Activated naive CD4-positive, alpha-beta T cell treated with anti-CD3 and anti-CD28 coated beads for 36 hours (primary cell): ENCODE measurements at regions not wholly inside any gene's neighbourhood (a gene's known extent, or its start where the extent isn't known, plus 50 kb on each side); places are given as distances from the start of the nearest gene placed in this dataset.

ENCODE experiments used
- CTCF ChIA-PET: fragments of 350-600 bp; sonication (Branson Sonifier 250); formaldehyde crosslinking; loops from one replicate; lab custom pipeline; 2021; ENCODE audit warnings: antibody characterized with exemption; lab: Charles Lee
- DNase-seq: peaks from one replicate; pipeline ENCODE4 v3.0.0-alpha.2; 2020
- H3K27ac Mint-ChIP-seq: one replicate; pipeline ENCODE4 v1.8.0; 2021; ENCODE audit warnings: mild to moderate bottlenecking, mixed read lengths
- H3K27me3 Mint-ChIP-seq: one replicate; pipeline ENCODE4 v1.8.0; 2021; ENCODE audit warnings: low read depth, mixed read lengths
- H3K36me3 Mint-ChIP-seq: one replicate; pipeline ENCODE4 v1.8.0; 2021; ENCODE audit warnings: low read depth, mixed read lengths
- H3K4me1 Mint-ChIP-seq: one replicate; pipeline ENCODE4 v1.8.0; 2021; ENCODE audit warnings: low read depth, mixed read lengths
- H3K4me3 Mint-ChIP-seq: one replicate; pipeline ENCODE4 v1.8.0; 2021; ENCODE audit warnings: mild to moderate bottlenecking, moderate library complexity, mixed read lengths
- H3K9me3 Mint-ChIP-seq: one replicate; pipeline ENCODE4 v1.8.0; 2021; ENCODE audit warnings: mixed read lengths
- intact Hi-C: fragments of 100-400 bp; cut with micrococcal nuclease; formaldehyde crosslinking; loops from one replicate; pipeline ENCODE4 v1.15.1; 2023

DNA sequence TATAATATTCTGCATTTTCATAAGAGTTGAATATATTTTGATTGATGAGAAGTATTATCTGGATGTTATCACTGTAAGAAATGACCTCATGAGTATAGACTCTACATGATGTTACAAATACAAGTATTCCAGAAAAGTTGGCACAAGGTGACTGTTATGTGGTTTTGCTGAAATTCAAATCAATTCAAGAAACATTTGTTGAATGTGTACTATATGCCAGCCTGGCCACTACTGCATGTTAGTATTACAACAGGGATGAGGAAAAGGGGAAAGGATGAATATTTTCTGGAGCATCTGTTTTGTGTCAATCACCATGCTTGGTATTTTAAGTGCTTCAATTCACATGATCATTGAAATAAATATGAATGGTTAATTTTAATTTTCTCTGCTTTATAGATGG is 250.9 kb upstream of the PBX1 start:
- H3K27ac Mint-ChIP-seq = no peak overlapping the region
- H3K4me3 Mint-ChIP-seq = no peak overlapping the region
- intact Hi-C loops = no loop called here
- CTCF ChIA-PET = no interaction called here
- H3K36me3 Mint-ChIP-seq = no peaks in the 10 kb centered on the region
- no peaks in the 10 kb centered on the region for H3K4me1 Mint-ChIP-seq
- no peaks in the 10 kb centered on the region for H3K27me3 Mint-ChIP-seq
- no peak for DNase-seq
- peaks cover 9% of the 10 kb centered on the region for H3K9me3 Mint-ChIP-seq

- Mint-ChIP-seq H3K9me3 (peaks cover 2% of the 10 kb centered on the region), H3K27ac (no peak overlapping the region), H3K36me3 (no peaks in the 10 kb centered on the region), H3K4me1 (no peaks in the 10 kb centered on the region), H3K4me3 (no peak overlapping the region), H3K27me3 (no peaks in the 10 kb centered on the region)
- intact Hi-C loops = no loop called here
- DNase-seq = no peak
- CTCF ChIA-PET = interaction anchor here (0.6 kb wide), 1 partner anchor 1462 kb away, joined by 4 read pairs; no protein-coding TSS in a partner anchor
Observed at GRCh38 chr1:164310166-164310565, 248.8 kb upstream of the PBX1 start.

DNA sequence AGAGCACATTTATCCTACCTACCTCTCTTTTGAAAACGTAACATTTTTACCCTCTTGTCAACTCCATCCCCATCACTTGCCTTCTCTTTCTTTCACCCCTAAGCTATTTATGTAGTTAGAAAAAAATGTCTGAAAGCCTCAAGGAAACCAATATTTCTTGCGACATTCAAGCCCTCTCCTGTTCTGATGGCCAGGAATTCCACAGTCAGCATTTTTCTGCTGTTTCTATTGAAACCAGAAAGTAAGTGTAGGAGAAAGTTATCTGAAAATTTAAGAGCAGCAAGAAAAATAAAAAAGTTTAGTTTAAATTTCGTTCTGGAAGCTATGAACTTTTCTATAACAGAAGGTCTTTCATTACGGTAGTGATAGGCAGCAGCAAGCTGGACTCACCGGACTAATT is 247.6 kb upstream of the PBX1 start:
- H3K9me3 Mint-ChIP-seq = peaks cover 2% of the 10 kb centered on the region

DNA sequence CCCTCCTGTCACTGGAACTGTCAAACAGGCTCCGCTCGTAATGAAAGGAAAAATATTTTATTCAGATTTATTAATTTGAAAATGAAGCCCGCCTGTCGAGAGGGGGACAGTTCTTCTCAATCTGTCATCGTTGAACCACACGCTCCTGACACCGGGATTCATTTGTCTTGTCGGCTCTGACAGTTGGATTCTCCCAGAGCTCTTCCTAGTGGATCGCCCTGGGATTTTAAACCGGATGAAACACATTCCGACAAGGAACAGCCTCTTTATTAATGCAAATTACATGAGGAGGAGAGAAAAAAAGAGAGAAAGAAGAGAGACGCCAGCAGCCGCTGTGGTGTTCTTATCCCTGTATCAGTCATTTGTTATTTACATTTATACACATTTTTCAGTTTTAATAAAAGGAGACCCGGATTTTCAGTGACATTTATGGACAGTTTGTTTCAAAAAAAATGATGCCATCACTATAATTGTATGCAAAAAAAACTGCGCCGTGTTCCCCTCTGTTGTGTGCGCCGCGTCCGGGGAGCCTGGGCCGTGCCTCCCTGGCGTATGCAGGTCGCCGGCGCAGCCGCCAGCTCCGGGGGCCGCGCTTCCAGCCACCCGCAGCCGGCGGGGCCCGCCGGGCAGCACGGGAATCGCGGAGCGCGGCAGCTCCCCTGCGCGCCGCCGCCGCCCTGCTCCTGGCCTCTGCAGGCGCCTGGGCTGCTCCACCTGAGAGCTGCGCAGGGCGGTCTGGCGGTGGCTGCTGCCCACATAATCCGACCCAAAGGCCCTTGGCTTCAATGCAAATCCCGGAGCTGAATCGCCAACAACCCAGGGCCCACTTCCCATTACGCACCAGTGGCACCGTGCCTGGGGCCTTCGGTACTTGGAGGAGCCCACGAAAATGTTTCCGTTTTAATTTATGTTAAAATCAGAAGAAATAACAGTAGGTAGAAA is 237.9 kb upstream of the PBX1 start:
- H3K4me3 Mint-ChIP-seq = no peak overlapping the region
- no peaks in the 10 kb centered on the region for H3K36me3 Mint-ChIP-seq
- intact Hi-C loops = no loop called here
- CTCF ChIA-PET = no interaction called here
- no peak for DNase-seq
- peaks cover 3% of the 10 kb centered on the region for H3K9me3 Mint-ChIP-seq
- no peak overlapping the region for H3K27ac Mint-ChIP-seq
- no peaks in the 10 kb centered on the region for H3K4me1 Mint-ChIP-seq
- H3K27me3 Mint-ChIP-seq = peaks cover 12% of the 10 kb centered on the region

More for the DNA sequence above, 247.6 kb upstream of the PBX1 start:
- Mint-ChIP-seq H3K27ac (no peak overlapping the region), H3K27me3 (no peaks in the 10 kb centered on the region), H3K36me3 (no peaks in the 10 kb centered on the region), H3K4me1 (no peaks in the 10 kb centered on the region), H3K4me3 (no peak overlapping the region)
- intact Hi-C loops = no loop called here
- no peak for DNase-seq
- CTCF ChIA-PET = no interaction called here

DNA sequence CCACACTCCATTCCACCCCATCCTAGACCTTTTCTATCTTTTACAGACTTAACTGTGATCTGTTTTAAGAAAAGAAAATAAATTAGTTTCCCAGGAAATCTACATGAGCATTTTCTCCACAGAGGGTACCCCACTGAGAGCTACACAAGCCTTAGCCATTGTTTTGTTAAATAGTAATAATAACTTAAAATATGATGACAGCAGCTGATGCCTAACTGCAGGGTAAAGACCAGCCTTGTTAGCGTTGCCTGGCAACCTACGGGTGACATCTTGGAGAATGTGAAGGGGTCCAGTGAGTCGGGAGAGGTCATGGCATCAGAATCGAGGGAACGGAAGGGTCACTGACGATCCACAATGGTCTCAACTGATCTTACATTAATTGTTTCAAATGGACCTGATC is 233.2 kb upstream of the PBX1 start:
- H3K4me3 Mint-ChIP-seq = no peak overlapping the region
- intact Hi-C loops = no loop called here
- DNase-seq = no peak
- H3K36me3 Mint-ChIP-seq = no peaks in the 10 kb centered on the region
- peaks cover 8% of the 10 kb centered on the region for H3K9me3 Mint-ChIP-seq
- no peaks in the 10 kb centered on the region for H3K4me1 Mint-ChIP-seq
- CTCF ChIA-PET = no interaction called here
- H3K27ac Mint-ChIP-seq = no peak overlapping the region
- H3K27me3 Mint-ChIP-seq = peaks cover 2% of the 10 kb centered on the region

- intact Hi-C loops = no loop called here
- no peak for DNase-seq
- H3K9me3 Mint-ChIP-seq = peaks cover 5% of the 10 kb centered on the region
- H3K4me3 Mint-ChIP-seq = no peak overlapping the region
- no peaks in the 10 kb centered on the region for H3K36me3 Mint-ChIP-seq
- no peaks in the 10 kb centered on the region for H3K4me1 Mint-ChIP-seq
- CTCF ChIA-PET = no interaction called here
- H3K27ac Mint-ChIP-seq = no peak overlapping the region
- no peaks in the 10 kb centered on the region for H3K27me3 Mint-ChIP-seq
Observed at GRCh38 chr1:164333387-164333786, 225.6 kb upstream of the PBX1 start.

DNA sequence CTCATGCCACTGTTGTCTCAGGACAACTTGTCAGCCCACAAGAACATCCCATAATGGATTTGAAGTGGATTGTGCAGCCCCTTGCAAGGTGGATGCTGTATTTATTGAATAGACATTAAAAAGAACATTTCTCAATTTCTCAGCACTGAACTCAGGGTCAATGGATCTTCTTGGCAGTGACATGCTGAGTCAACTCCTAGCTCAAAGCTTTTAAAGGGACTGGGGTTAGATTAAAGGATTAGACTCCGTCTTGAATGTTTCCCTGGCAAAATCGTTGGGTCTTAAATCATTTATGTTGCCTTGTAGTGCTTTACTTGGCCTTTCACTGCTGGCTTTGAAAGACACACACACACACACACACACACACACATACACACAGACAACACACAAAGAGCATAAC is 221.6 kb upstream of the PBX1 start:
- CTCF ChIA-PET = no interaction called here
- H3K27ac Mint-ChIP-seq = no peak overlapping the region
- no peak overlapping the region for H3K4me3 Mint-ChIP-seq
- no peaks in the 10 kb centered on the region for H3K27me3 Mint-ChIP-seq
- peaks cover 17% of the 10 kb centered on the region for H3K9me3 Mint-ChIP-seq
- no peak for DNase-seq
- H3K4me1 Mint-ChIP-seq = no peaks in the 10 kb centered on the region
- no peaks in the 10 kb centered on the region for H3K36me3 Mint-ChIP-seq
- intact Hi-C loops = no loop called here

- peaks cover 17% of the 10 kb centered on the region for H3K9me3 Mint-ChIP-seq
- H3K27me3 Mint-ChIP-seq = no peaks in the 10 kb centered on the region
- no peaks in the 10 kb centered on the region for H3K36me3 Mint-ChIP-seq
- H3K27ac Mint-ChIP-seq = no peak overlapping the region
- CTCF ChIA-PET = no interaction called here
- H3K4me3 Mint-ChIP-seq = no peak overlapping the region
- intact Hi-C loops = no loop called here
- no peaks in the 10 kb centered on the region for H3K4me1 Mint-ChIP-seq
- no peak for DNase-seq
Observed at GRCh38 chr1:164337885-164338284, 221.1 kb upstream of the PBX1 start.

DNA sequence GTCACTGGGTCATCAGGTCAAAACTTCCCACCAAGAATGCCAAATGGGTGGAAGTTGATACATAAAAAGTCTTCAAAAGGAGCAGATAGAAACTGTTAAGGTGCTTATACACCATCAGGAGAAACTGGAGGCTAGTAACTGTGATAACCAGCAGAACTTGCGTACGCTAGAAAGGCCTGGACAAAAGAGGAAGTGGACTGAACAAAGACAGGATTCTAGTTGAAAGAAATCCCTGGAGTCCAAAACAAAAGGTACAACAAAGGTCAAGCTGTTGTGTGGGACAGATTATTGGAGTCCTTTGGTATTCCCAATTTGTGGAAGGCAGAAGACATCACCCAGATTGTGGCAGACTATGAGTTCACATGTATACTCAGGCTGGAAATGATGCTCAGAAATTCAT is 215.8 kb upstream of the PBX1 start:
- intact Hi-C loops = no loop called here
- no peak overlapping the region for H3K27ac Mint-ChIP-seq
- no peaks in the 10 kb centered on the region for H3K36me3 Mint-ChIP-seq
- H3K27me3 Mint-ChIP-seq = no peaks in the 10 kb centered on the region
- peaks cover 25% of the 10 kb centered on the region for H3K9me3 Mint-ChIP-seq
- DNase-seq = no peak
- H3K4me3 Mint-ChIP-seq = no peak overlapping the region
- no peaks in the 10 kb centered on the region for H3K4me1 Mint-ChIP-seq
- CTCF ChIA-PET = no interaction called here

DNA sequence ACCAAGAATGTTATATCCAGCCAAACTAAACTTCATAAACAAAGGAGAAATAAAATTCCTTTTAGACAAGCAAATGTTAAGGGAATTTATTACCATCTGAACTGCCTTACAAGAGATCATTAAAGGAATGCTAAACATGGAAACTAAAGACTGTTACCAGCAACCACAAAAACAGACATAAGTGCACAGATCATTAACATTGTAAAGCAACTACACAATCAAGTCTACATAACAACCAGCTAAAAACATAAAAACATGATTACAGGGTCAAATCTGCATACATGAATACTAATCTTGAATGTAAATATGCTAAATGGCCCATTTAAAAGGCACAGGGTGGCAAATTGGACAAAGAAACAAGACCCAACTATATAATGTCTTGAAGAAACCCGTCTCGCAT is 211.0 kb upstream of the PBX1 start:
- CTCF ChIA-PET = no interaction called here
- no peaks in the 10 kb centered on the region for H3K27me3 Mint-ChIP-seq
- intact Hi-C loops = no loop called here
- peaks cover 28% of the 10 kb centered on the region for H3K9me3 Mint-ChIP-seq
- H3K4me1 Mint-ChIP-seq = no peaks in the 10 kb centered on the region
- H3K27ac Mint-ChIP-seq = no peak overlapping the region
- no peak overlapping the region for H3K4me3 Mint-ChIP-seq
- DNase-seq = no peak
- H3K36me3 Mint-ChIP-seq = peaks cover 3% of the 10 kb centered on the region

DNA sequence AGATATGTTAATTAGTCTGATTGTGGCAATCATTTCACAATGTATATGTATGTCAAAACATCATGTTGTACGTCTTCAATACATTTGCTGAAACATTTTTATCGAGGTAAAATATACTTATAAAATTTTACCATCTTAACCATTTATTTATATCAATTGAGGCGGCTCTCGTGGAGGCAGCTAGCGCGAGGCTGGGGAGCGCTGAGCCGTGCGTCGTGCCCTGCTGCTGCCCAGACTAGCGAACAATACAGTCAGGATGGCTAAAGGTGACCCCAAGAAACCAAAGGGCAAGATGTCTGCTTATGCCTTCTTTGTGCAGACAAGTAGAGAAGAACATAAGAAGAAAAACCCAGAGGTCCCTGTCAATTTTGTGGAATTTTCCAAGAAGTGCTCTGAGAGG is 202.5 kb upstream of the PBX1 start:
- Mint-ChIP-seq H3K27ac (no peak overlapping the region), H3K27me3 (no peaks in the 10 kb centered on the region), H3K4me1 (no peaks in the 10 kb centered on the region), H3K36me3 (no peaks in the 10 kb centered on the region), H3K9me3 (peaks cover 11% of the 10 kb centered on the region), H3K4me3 (no peak overlapping the region)
- intact Hi-C loops = loop anchor here (10.0 kb wide), 1 partner anchor 62 kb away; no protein-coding TSS in a partner anchor
- no peak for DNase-seq
- CTCF ChIA-PET = interaction anchor here (0.6 kb wide), 1 partner anchor 151 kb away, joined by 3 read pairs; no protein-coding TSS in a partner anchor

DNA sequence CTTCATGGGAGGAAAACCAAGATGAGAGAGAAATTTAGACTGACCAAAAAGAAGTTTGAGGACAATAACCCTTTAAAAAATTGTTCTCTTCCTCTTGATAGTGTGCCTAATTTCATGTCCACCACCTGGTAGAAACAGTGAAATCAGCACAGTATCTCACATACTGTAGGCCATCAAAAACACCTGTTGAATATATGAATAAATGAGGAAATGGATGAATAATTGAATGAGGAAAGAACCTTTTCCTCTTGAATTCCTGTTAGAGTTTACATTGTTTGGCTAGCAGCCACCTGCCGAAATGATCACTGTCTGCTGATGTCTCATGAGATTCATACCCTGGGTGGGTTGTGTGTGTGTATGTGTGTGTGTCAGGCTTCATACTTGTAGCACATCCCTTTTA is 198.7 kb upstream of the PBX1 start:
- no peaks in the 10 kb centered on the region for H3K36me3 Mint-ChIP-seq
- no peak for DNase-seq
- no peak overlapping the region for H3K27ac Mint-ChIP-seq
- H3K4me3 Mint-ChIP-seq = no peak overlapping the region
- CTCF ChIA-PET = no interaction called here
- no peaks in the 10 kb centered on the region for H3K4me1 Mint-ChIP-seq
- intact Hi-C loops = no loop called here
- H3K9me3 Mint-ChIP-seq = peaks cover 10% of the 10 kb centered on the region
- no peaks in the 10 kb centered on the region for H3K27me3 Mint-ChIP-seq

DNA sequence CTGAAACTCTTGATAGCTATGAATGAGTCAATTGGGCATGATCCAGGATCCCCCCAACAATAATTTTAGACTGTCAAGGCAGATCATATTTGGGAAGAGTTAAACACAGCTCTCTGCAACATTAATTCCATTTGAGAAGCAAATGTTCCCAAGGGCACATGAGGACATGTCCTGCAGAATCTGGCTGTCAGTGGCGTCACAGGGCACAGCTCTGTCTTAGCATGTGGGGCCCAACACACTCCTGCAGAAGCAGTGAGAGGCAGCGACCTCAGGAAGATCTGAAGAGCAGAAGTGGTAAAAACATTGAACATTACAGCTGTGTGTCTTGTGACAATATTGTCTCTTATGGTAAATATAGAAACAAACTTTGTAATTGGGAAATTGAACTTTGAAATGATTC is 197.1 kb upstream of the PBX1 start:
- Mint-ChIP-seq H3K4me3 (no peak overlapping the region), H3K27me3 (no peaks in the 10 kb centered on the region), H3K27ac (no peak overlapping the region), H3K4me1 (no peaks in the 10 kb centered on the region), H3K9me3 (peaks cover 16% of the 10 kb centered on the region), H3K36me3 (no peaks in the 10 kb centered on the region)
- DNase-seq = no peak
- CTCF ChIA-PET = no interaction called here
- intact Hi-C loops = no loop called here
